ENCODE measurements at regions not wholly inside any gene's neighbourhood (a gene's known extent, or its start where the extent isn't known, plus 50 kb on each side); places are given as distances from the start of the nearest gene placed in this dataset.
"Not testable (repeated sequence)": the region's sequence is repeated elsewhere in the genome, so short reads cannot be mapped to it uniquely, and the experiment has no call there.

DNA sequence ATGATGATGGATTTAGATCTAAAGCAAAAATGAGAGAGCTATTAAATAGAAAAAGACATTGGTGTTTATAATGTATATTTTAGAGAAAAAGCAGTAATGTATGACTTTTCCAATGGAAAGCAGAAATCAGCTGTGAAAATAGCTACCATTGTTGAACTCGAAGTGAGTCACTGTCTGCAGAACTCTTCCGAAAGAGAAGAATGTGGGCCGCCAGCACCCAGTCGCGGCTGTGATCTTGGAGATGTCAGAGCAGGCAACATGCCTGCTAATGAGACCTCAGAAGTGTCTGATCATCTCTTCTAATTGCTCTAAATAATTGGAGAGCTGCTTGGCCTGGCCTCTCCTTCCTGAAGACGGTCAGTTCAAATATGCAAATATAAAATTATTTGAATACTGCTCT lies 333.6 kb upstream of the RUNX1 start:
- DNase-seq, result no peak

DNA sequence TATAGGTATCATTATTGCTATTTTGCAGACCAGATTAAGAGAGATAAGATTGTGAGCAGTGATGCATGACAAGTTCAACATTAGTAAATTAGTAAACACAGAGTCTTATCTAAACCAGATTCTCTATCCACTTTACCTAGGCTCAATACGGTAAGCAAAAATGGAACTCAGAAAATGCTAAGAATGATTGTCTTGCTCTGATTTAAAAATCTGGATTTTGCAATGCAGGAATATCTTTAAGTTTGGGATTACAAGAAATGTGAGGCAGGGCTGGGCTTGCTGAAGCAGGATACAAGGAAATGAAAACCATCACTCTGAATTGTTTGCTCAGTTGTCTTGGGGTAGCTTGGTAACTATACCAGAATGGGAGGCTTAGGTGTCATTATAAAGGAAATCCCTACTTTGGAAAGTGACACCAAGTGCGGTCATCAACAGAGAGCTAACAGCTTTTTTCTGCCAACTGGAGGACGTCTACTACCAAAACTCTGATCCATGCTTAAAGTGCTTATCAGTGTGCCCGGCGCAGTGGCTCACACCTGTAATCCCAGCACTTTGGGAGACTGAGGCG lies 332.7 kb upstream of the RUNX1 start:
- no peak for DNase-seq

DNA sequence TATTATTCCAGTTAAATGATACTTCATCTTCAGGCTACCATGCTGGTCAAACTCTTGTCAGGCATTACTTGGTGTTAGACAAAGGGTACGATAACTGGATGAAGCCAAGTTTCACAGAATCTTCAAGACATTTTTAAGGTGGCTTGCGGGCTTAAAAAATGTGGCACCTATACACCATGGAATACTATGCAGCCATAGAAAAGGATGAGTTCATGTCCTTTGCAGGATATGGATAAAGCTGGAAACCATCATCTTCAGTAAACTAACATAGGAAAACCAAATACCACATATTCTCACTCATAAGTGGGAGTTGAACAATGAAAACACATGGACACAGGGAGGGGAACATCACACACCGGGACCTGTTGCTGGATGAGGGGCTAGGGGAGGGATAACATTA lies 331.2 kb upstream of the RUNX1 start:
- not testable (repeated sequence) for DNase-seq

DNA sequence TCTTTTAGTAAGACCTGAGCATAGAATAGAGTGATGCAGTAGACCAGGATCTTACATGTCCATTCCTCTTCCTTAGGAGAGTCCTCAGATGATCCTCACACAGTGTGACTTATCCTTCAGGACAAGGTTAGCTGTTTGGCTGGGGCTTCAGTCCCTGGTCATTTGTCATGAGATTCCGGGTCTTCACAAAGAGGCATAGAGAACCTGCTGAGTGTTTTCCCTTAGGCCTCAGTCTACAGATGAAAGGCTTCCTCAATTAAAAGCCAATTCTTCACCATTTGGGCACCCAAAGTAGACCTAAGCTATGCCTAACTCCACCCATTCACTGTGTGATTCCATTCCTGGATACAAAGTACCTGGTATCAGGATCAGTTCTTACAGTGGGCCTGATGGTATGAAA lies 329.8 kb upstream of the RUNX1 start:
- no peak for DNase-seq

DNA sequence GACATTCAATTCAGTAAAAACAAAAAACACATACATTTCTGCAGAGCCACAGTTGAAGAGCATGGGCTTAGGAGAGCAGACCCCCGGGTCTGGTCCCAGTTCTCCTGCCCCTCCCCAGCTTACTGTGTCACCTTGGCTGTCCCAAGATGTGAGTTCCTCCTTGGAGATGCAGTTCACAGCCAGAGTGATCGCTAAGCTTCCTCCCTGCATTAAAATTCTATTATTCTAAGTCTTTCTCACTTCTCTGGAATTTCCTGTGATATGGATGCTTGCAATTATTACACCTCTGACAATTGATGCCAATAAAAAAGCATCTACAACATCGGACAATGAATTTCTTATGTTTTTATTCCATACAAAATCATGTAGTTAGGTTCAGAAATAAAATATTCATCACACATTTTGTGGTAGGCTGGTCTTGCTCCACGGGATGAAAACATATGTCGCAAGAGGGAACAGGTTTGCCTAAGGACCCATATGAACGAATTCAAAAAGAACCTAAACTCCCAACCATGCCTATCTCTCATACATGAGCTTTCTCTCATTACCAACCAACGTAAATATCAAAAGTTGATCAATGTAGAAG lies 328.5 kb upstream of the RUNX1 start:
- DNase-seq, result no peak

DNA sequence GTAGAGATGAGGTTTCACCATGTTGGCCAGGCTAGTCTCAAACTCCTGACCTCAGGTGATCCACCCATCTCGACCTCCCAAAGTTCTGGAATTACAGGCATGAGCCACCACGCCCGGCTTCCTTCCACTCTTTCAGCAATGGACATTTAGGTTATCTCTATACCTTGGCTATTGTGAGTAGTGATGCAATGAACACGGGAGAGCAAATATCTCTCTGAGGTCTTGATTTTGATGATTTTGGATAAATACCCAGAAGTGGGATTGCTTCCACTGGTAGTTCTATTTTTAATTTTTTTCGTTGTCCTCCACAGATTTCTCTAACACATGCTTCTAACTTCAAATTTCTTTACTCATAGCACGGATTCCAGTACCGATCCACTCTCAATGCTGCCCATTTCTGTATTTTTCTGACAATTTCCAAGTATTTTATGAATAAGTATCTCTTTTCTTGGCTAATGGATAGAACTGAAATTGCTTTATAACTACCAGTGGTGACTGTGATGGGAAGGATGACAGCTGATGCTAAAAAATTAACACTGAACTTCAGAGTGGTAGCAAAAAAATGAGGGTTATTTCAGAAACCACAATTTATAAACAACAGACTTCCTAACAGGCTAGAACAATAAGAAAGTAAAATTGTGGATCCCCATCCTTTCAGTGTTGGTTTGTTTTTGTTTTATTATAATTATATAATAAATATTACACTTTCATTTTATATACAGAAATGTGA lies 327.5 kb upstream of the RUNX1 start:
- DNase-seq, result no peak

DNA sequence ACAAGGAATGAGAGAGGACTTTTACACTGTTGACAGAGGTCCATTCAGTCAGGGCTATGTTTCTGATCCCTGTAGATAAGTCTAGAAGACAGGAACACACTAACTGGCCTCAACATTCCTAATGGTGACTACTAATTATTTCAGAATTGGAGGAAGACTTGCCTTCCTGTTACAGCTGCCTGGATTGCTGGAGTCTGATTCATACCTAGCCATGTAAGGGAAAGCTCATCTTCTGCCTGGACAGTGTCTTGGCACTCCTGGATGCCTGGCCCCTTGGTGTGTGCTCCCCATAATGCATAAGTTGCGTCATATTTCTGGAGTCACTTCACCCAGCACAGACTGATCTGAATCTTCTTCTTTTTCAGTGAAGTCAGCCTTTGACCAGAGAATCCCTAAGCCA lies 326.0 kb upstream of the RUNX1 start:
- no peak for DNase-seq

DNA sequence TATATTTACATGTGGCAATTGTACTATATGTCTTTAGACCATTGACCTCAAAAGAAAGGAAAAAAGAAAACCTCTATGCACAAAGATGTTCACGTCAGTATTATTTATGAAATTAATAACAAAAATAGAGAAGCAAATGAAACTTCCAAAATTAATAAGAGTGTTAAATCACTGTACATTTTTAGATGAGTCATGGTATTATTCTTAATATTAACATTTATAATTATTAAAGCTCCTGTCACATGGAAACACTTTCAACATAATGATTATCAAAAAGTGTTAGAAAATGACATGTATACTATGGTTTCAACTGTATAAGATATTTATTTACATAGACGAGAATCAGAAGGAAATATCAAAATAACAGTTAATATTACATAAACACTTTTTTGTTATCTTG lies 324.9 kb upstream of the RUNX1 start:
- DNase-seq, result no peak

DNA sequence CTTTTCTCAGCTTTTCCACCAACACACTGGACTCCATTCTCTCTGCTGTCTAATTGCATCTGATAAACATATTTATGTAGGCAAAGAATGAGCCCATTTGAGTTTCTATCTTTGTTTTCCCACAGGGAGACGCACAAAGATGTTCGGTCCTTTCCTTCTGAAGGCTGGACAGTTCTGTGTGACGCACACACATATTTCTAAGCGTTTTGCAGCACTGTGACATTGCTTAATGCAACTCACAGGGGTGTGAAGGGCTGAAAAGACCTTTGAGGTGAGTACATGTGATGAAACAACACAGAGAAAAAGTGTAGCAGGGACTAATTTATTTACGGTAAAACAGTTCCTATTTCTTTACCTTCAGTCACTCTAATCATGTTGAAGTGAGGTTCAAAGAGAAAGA lies 323.1 kb upstream of the RUNX1 start:
- DNase-seq, result no peak

DNA sequence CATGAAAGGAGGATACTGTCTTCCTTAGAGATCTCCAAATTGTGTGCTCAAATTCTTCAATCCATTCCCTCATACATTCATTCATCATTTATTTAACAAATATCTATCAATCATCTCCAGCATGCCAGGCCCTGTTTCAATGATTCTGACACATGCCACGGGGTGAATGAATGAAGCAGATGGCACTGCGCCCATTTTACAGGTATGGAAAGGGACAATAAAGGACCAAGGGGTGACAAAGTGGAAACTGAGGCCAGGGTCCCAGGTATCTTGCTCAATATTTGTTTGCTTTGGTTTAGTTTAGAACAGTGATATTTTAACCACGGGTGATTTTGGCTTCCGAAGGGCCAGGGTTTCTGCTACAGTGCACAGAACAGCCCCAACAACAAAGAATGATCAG lies 321.6 kb upstream of the RUNX1 start:
- DNase-seq, result no peak

DNA sequence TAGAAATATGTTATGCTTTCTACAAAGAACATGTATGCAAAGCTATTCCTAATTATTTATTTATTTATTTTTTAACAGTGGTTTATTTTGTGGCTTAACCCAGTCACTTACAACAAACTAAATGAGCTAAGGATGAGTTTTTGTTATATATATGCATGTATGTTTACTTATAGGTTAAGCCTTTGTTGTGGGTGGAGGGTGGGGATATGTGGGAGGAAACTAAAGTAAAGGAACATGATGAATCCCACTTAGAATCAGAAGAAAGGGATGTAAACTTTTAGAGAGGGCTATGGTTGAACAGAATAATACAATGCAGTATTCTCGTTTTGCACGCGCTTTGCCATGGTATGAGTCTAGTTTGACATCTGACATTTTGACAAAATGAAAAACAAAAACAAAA lies 321.0 kb upstream of the RUNX1 start:
- DNase-seq, result no peak

DNA sequence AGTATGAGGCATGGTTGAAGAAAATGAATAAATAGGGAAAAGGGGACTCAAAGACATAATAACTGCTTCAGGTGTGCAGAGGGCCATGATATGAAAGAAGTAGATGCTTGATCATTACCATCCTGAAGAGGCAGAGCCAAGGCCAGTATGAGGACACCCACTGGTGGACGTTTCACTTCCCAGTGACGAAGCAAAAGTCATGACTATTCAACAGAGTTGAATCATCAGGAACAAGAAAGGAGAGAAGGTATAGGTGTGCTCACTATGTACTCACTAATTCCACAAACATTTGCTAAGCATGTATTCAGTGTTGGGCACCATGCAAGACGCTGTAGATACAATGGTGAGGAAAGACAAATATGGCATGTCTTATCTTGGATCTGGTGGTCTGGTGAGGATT lies 319.2 kb upstream of the RUNX1 start:
- DNase-seq, result no peak

DNA sequence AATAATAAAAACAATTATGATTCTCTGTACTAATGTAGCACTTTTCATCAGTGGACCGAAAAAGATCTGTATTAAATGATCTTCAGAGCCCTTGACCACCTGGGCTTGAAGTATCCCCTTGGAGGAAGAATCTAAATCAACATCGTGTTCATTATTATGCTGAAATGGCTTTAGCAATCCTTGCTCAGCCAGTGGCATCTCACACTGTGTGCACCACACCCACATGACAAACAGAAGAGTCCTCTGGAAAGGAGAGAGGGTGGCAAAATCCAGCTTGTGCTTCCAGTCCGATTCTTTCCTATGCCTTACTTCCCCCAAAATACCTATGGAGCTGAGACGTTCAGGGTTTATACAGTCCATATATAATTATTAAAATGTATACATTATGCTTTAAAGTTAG lies 318.5 kb upstream of the RUNX1 start:
- DNase-seq, result no peak

DNA sequence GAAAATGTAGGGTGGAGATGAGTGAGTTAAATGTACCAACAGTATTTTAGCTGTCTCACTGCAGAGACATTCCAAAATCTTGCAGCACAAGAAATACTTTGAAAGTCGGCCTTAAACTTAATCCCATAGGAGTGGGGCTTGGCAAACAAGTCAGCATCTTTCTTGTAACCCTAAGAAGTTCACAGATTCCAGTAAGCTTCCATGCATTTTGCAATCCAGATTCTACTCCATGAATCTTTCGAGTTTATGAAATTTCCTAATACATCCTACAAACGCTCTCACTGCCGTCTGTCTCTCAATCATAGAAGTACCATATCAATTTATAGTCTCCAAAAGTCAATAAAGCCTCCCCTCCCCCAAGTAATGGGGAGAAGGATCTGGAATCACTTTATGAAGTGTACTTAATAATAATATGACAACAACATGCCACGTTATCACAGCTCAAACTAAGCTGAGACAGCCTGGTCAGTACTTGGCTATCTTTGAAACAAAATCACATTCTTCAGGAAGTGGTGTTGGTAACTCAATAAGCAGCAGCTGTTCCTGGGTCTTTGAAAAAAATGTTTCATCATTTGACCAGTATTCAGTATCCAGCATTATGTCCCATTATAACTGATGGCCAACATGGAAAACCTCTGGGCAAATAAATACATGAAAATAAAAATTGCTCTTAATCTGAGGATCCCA lies 317.4 kb upstream of the RUNX1 start:
- no peak for DNase-seq

DNA sequence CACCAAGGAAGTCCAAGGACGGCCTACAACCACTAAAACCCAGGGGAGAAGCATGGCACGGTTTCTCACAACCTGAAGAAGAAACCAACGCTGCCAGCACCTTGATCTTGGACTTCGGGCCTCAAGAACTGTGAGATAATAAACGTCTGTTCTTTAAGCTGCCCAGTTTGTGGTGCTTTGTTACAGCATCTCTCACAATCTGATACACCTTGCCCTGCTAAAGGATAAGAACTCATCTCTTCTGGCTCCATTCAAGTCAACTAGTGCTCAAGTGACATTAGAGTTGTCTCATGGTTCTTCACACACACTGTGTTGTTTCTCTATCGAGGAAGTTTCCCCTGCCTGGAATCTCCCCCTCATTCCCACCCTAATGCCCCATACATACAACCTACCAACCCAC lies 314.4 kb upstream of the RUNX1 start:
- no peak for DNase-seq

DNA sequence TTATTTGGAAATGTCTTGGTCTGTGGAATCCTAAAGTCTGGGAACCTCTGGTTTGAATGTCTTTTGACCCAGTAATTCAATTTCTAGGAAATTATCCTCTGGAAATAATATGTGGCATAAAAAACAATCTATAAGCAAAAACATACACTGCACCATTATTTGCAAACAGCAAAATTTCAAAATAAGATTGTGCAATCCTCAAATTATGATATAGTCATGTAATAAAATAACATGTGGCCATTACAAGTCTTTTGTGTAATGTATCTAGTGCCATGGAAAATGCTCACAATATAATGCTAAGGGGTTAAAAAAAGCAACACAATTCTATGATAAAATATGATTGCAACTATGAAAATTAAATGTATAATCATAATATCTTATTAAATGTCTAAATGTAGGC lies 312.9 kb upstream of the RUNX1 start:
- no peak for DNase-seq

DNA sequence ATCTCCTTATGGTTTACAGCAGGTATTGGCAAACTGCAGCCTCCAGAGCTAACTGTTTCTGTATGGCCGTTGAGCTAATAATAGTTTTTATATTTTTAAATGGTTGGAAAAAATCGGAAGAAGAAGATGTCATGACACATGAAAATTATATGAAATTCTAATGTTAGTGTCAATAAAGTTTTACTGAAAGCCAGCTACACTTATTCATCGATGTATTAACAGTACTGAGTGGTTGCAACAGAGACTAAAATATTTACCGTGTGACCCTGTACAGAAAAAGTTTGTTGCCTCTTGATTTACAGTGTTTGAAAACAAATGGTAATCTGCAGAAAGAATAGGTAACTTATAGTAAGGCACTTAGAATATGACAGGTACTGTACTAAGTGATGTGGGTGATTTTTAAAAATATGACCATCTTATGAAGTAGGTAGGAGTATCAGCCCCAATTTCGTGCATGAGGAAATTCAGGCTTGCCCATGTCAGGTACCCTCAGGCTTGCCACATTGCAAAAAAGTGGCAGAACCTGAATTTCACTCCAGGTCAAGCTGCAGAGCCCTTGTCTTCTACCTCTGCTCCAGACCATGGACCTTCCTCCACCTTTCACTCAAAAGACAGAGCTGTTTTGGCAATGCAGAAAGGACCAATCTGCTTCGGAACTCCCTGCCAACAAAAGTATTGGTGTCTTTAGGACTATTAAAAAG lies 311.9 kb upstream of the RUNX1 start:
- DNase-seq, result no peak

DNA sequence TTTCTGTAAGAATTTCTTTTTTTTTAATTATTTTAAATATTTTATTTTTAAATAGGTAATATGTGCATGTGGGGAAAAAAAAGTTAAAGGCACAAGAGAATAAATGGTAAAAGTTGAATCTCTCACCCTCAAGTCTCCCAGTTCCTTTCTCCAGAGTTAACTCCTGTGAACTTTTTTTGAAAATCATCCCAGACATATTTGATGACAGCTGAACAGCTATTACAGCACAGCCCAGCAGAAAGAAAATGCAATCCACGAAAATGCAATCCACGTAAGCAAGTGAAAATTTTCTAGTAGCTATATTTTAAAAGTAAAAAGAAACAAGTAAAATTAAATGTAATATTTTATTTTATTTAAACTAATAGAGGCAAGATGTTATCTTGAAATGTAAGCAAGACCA lies 310.0 kb upstream of the RUNX1 start:
- DNase-seq, result no peak

DNA sequence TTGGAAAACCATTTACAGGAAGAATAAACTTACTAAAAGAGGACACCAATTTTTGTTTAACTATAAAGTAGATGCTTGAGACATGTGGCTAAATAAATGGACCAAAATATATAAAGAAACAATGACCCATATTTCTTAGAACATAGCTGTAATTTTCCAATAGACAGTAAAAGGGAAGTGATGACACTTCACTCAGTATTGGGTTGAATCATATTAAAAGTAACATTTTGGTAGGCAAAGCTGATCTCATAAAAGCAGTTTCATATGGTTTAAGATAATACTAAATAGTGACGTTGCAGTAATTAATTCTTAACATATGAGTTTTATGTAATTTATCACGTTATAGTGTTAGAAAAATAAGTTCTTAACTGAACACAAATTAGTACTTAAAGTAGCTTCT lies 308.9 kb upstream of the RUNX1 start:
- DNase-seq, result no peak

DNA sequence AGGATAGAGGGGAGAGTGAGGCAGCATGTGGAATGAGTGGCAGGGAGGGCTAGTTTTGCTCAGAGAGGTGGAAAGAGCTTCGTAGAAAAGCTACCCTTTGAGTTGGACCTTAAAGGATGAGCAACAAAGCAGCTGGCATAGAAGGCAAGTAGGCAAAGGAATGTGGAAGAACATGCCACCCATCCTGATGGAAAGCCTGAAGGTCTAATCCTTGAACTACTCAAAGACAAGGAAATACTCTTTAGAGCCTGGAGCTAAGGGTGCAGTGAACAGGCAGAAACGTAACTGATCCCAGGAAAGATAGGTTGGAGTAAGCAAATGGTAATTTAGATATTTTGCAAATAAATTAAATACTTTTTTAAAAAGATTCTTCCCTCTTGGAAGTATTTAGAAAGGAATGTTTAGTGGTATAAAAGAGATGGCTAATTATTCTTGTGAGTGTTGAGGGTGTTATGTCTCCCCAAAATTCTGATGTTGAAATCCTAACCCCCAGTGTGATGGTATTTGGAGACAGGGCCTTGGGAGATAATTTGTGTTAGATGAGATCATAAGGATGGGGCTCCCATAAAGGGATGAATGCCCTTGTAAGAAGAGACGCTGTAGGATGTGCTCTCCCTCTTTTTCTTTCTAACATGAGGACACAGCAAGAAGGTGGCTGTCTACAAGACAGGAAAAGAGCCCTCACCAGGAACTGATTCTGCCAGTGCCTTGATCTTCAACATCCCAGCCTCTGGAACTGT lies 308.1 kb upstream of the RUNX1 start:
- DNase-seq, result no peak

DNA sequence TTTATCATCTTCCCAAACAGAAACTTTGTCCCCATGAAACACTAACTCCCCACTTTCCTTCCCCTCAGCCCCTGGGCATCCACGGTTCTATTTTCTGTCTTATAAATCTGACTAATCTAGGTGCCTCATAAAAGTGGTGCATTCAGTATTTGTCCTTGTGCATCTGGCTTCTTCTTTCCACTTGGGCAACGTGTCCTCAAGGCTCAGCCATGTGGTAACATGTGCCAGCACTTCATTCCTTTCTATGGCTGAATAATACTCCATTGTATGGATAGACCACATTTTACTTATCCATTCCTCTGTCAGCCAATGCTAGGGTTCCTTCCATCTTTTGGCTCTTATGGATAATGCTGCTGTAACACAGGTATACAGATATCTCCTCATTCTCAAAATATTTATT lies 305.0 kb upstream of the RUNX1 start:
- no peak for DNase-seq

DNA sequence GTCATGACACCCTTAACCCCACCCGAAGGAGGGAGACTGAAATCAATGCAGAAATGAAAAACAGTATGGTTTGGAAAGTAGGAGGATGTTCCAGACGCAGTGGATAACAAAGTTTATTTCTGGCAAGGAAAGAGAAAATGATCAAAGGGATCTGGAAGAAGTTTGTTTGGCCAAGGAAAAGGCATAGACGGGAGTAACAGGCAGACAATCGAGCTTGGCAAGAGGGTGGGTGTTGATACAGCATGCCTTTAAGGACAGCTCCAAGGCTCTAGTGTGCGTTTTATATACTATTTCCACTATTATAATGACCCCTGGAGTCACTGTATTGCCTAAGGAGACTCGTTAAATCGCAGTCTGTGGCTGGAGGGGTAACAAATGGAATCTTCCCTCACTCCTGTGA lies 303.7 kb upstream of the RUNX1 start:
- no peak for DNase-seq
